ENCODE measurements at regions not wholly inside any gene's neighbourhood (a gene's known extent, or its start where the extent isn't known, plus 50 kb on each side); places are given as distances from the start of the nearest gene placed in this dataset.

- TF ChIP-seq ZNF235 (CRISPR knock-in tag; IDR thresholded peaks at IDR 0.05; ENCODE audit: borderline replicate concordance) (no peak), SP140L (CRISPR knock-in tag; IDR thresholded peaks at IDR 0.05; ENCODE audit: borderline replicate concordance) (no peak), ZMYM4 (CRISPR knock-in tag; IDR thresholded peaks at IDR 0.05) (no peak), HMG20B (CRISPR knock-in tag; conservative IDR thresholded peaks at IDR 0.05) (no peak), PATZ1 (CRISPR knock-in tag; IDR thresholded peaks at IDR 0.05) (no peak), FOXM1 (CRISPR knock-in tag; IDR thresholded peaks at IDR 0.05) (no peak), ZNF724P (CRISPR knock-in tag; IDR thresholded peaks at IDR 0.05; ENCODE audit: borderline replicate concordance) (no peak), ZBTB43 (CRISPR knock-in tag; conservative IDR thresholded peaks at IDR 0.05) (no peak), MTA3 (CRISPR knock-in tag; IDR thresholded peaks at IDR 0.05) (no peak), SNAI1 (CRISPR knock-in tag; IDR thresholded peaks at IDR 0.05; ENCODE audit: borderline replicate concordance) (no peak)
- TF ChIP-seq, protein P1, sequence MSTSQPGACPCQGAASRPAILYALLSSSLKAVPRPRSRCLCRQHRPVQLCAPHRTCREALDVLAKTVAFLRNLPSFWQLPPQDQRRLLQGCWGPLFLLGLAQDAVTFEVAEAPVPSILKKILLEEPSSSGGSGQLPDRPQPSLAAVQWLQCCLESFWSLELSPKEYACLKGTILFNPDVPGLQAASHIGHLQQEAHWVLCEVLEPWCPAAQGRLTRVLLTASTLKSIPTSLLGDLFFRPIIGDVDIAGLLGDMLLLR (CRISPR knock-in tag; IDR thresholded peaks at IDR 0.05): no peak
These were observed 322.1 kb downstream of the DEPDC1B start for GRCh38 chr5:60377826-60378225.
